Left lung (tissue), 4 donors: ENCODE measurements at regions not wholly inside any gene's neighbourhood (a gene's known extent, or its start where the extent isn't known, plus 50 kb on each side); places are given as distances from the start of the nearest gene placed in this dataset.
"Not testable (repeated sequence)": the region's sequence is repeated elsewhere in the genome, so short reads cannot be mapped to it uniquely, and the experiment has no call there.

ENCODE experiments used
- ATAC-seq: fragments of 200-7000 bp; cut with Tn5 transposase; one replicate; pipeline ENCODE4 v1.9.1; 2020; ENCODE audit warnings: moderate library complexity
- DNase-seq, 4 donors: peaks; one replicate each; pipeline ENCODE4 v3.0.0-alpha.2; 2013 to 2020
- H3K27ac ChIP-seq, 2 donors: fragments of 200-600 bp; sonication (generic) in 1 of 2; one replicate each; pipeline versions ENCODE4 v1.5.0 to v1.8.0; 2020 to 2021
- H3K27me3 ChIP-seq, 2 donors: fragments of 200-600 bp; sonication (generic) in 1 of 2; one replicate each; pipeline versions ENCODE4 v1.5.0 to v1.8.0; 2020 to 2021
- H3K36me3 ChIP-seq, 2 donors: fragments of 200-600 bp; sonication (generic) in 1 of 2; one replicate each; pipeline versions ENCODE4 v1.5.0 to v1.8.0; 2020 to 2021
- H3K4me1 ChIP-seq, 2 donors: fragments of 200-600 bp; one replicate each; pipeline ENCODE4 v1.8.0; 2021
- H3K4me3 ChIP-seq, 2 donors: fragments of 200-600 bp; sonication (generic) in 1 of 2; one replicate each; pipeline versions ENCODE4 v1.5.0 to v1.8.0; 2020 to 2021; ENCODE audit warnings: mild to moderate bottlenecking in 1 of 2
- H3K9me3 ChIP-seq, 2 donors: fragments of 200-600 bp; sonication (generic) in 1 of 2; one replicate each; pipeline versions ENCODE4 v1.5.0 to v1.8.0; 2020 to 2021
- intact Hi-C, 2 donors: fragments of 100-400 bp; cut with DNase I; formaldehyde crosslinking; loops; one replicate each; pipeline versions ENCODE4 v1.11.2 to v1.14.2; 2022
- TF ChIP-seq, protein P1 (sequence below), 2 donors: fragments of 200-600 bp; sonication (generic) in 1 of 2; IDR thresholded peaks; one replicate each; pipeline versions ENCODE4 v1.5.0 to v1.8.0; 2021; ENCODE audit warnings: antibody characterized with exemption in 2 of 2
- donor health status: DM: no; HTN: yes; CAD: no.
- donor health status: DM: no; HTN: no; CAD: no.

DNA sequence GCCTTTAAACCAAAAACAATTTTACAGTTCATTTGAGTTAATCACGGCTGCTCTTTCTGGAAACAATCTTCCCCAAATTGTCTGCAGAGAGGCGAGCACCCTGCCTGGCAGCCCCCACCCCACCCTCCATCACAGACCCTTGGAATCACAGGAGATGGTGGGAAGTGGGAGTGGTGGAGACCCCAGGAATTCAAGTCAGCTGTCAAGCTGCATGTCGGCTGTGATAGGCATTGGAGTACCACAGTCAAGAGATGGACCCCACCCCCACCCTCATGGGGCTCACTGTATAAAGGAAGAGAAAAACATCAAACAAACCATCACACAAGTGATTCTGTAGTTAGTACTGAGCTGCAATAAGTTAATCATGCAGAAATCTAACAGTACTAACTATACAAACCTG is 360.4 kb downstream of the MATN1 start:
- H3K4me1 ChIP-seq = no peaks in the 10 kb centered on the region
- DNase-seq (no peak), ATAC-seq (no peak)
- TF ChIP-seq, protein P1, sequence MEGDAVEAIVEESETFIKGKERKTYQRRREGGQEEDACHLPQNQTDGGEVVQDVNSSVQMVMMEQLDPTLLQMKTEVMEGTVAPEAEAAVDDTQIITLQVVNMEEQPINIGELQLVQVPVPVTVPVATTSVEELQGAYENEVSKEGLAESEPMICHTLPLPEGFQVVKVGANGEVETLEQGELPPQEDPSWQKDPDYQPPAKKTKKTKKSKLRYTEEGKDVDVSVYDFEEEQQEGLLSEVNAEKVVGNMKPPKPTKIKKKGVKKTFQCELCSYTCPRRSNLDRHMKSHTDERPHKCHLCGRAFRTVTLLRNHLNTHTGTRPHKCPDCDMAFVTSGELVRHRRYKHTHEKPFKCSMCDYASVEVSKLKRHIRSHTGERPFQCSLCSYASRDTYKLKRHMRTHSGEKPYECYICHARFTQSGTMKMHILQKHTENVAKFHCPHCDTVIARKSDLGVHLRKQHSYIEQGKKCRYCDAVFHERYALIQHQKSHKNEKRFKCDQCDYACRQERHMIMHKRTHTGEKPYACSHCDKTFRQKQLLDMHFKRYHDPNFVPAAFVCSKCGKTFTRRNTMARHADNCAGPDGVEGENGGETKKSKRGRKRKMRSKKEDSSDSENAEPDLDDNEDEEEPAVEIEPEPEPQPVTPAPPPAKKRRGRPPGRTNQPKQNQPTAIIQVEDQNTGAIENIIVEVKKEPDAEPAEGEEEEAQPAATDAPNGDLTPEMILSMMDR (IDR thresholded peaks at IDR 0.05) = no peak
- no peak overlapping the region for H3K27ac ChIP-seq
- peaks cover 0 to 51% of the 10 kb centered on the region in 2 donors for H3K27me3 ChIP-seq
- H3K4me3 ChIP-seq = no peak overlapping the region
- H3K9me3 ChIP-seq = no peaks in the 10 kb centered on the region
- H3K36me3 ChIP-seq = no peaks in the 10 kb centered on the region
- intact Hi-C loops = no loop called here

DNA sequence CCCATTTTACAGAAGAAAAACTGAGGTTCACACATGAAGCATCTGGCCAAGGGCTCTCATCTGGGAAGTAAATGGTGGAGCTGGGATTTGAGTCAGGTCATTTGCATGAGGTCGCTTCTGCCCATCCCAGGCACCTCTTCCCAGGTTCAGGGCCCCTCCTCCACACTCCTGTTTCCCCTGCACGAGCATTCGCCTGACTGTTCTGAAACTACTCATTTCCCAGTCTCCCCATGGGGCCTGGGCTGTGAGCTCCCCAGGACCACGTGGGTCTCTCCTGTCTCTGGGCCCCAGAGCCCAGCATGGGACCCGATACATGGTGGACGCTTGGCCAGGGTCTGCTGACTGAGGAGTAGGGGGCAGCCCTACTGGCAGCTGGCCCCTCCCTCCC is 360.8 kb downstream of the MATN1 start:
- ATAC-seq = no peak
- DNase-seq = no peak
- Histone ChIP-seq H3K4me3 (no peak overlapping the region), H3K27ac (no peak overlapping the region), H3K4me1 (no peaks in the 10 kb centered on the region), H3K27me3 (peaks cover 0 to 52% of the 10 kb centered on the region in 2 donors), H3K36me3 (no peaks in the 10 kb centered on the region), H3K9me3 (no peaks in the 10 kb centered on the region)
- intact Hi-C loops = no loop called here
- TF ChIP-seq, protein P1 (IDR thresholded peaks at IDR 0.05) = no peak

DNA sequence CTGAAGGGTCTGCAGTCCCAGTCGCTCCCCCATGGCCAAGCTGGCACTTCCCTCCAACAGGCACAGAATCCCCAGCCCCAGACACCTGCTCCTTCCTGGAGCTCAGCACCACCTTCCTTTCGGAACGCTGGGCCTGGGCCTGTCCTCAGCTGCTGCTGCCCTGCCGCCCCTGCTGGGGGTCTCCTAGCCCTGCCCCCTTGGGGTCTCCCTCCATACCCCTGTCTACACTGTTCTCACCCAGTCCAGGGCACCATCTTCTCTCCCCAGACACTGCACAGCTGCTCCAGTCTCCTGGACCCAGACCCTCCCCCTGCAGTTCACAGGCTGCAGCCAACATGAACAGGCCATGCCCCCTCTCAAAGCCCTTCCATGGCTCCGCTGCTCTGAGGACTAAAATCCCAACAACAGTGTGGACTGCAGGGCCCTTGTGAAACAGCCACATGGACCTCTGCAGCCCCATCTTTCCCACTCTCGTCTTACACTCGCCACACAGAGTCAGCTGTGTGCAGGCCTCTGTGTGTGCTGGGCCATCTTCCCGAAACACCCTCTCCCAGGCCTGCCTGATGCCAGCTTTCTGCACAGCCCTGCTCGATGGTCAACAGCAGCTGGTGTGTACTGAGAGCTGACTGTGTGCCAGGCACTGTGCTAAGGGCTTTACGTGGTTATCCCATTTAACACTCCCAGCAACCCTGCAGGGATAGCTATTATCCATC is 361.3 kb downstream of the MATN1 start:
- H3K36me3 ChIP-seq, H3K4me3 ChIP-seq, H3K9me3 ChIP-seq, intact Hi-C loops, DNase-seq, H3K27ac ChIP-seq, ATAC-seq, H3K4me1 ChIP-seq: not testable (repeated sequence)
- H3K27me3 ChIP-seq = peaks cover 0 to 53% of the 10 kb centered on the region in 2 donors

DNA sequence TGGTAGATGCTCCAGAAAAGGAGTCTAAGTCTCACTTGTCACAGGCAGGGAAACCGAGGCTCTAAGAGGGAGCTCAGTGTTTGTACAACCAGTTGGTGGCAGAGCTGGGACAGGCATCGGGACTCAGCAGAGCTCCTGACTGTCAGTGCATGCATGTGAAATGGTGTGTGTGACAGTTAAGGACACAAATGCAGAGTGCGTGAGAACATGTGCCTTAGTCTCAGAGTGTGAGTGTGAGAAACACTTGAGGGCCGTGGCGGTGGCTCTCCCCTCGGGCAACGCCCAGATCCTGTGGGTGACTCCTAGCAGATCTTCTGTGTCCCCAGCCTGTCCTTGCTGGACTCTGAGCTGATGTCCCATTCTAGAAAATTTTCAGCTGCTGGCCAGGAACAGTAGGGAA is 362.6 kb downstream of the MATN1 start:
- Histone ChIP-seq H3K36me3 (no peaks in the 10 kb centered on the region), H3K27ac (no peak overlapping the region), H3K27me3 (peaks cover 0 to 47% of the 10 kb centered on the region in 2 donors), H3K9me3 (no peaks in the 10 kb centered on the region), H3K4me1 (no peaks in the 10 kb centered on the region), H3K4me3 (no peak overlapping the region)
- ATAC-seq (no peak), DNase-seq (no peak)
- intact Hi-C loops = no loop called here
- TF ChIP-seq, protein P1 (IDR thresholded peaks at IDR 0.05) = no peak

DNA sequence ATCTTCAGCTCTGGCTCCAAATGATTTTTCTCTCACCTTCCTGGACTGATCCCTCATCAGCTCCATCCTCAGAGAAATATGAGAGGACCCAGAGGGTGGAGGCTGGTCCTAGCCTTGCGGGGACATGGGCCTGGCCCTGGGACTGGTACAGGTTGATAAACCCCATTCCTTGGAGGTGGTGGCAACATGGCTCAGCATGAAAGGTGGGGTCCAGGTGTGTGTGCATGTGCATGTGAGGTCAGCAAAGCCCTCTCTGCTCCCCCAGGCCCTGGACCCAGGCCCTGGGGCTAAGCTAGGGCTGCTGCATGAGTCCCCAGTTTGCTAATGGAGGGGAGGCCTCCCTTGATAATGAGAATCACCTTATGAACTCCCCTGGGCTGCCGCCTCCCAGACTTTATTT is 363.1 kb downstream of the MATN1 start:
- TF ChIP-seq, protein P1 (IDR thresholded peaks at IDR 0.05) = no peak
- Histone ChIP-seq H3K9me3 (no peaks in the 10 kb centered on the region), H3K36me3 (no peaks in the 10 kb centered on the region), H3K4me3 (no peak overlapping the region), H3K27me3 (peaks cover 0 to 51% of the 10 kb centered on the region in 2 donors), H3K27ac (no peak overlapping the region), H3K4me1 (no peaks in the 10 kb centered on the region)
- intact Hi-C loops = no loop called here
- DNase-seq (no peak), ATAC-seq (no peak)
